ENCODE measurements at regions not wholly inside any gene's neighbourhood (a gene's known extent, or its start where the extent isn't known, plus 50 kb on each side); places are given as distances from the start of the nearest gene placed in this dataset.

DNA sequence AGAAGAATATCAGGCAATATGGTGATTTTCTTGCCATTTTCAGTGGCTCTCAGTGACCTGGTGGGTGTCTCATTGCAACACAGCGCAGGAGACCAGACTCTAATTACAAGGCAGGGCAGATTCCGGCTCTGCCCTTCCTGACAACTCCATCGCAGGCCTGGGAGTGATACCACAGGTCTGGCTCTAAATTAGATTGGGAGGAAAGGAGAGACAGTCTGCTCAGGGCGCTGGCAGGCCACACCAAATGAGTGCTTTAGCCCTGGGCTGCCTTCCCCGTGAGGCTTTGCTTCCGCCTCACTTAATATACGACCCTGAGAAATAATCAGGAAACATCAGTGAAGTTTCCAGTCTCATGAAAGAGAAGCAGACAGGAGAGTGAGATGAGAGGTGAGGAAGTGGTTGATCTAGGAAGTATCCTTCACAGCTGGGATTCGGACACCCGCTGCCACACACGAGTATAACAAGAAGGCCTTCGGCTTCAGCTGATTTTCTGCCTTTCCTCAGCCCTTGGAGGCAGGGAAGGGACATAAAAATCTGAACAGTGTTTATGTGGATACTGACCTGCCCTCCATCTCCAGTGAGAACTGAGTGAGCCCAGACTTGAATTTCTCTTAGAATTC is 73.7 kb upstream of the PROK2 start:
- Histone ChIP-seq H3K4me1 (ENCODE audit: low read length) (no peaks in the 10 kb centered on the region), H3K36me3 (replicated peaks; ENCODE audit: insufficient read depth, low read length) (no peaks in the 10 kb centered on the region), H3K79me2 (ENCODE audit: low read length) (no peaks in the 10 kb centered on the region), H4K20me1 (ENCODE audit: insufficient read depth, low read length) (no peaks in the 10 kb centered on the region), H2AFZ (ENCODE audit: low read length) (no peak overlapping the region), H3K9me3 (replicated peaks; ENCODE audit: insufficient read depth, low read length) (no peaks in the 10 kb centered on the region), H3K27ac (ENCODE audit: low read length) (no peak overlapping the region), H3K27me3 (replicated peaks; ENCODE audit: insufficient read depth, low read length) (no peaks in the 10 kb centered on the region), H3F3A (ENCODE audit: insufficient read depth, low read length) (0 out of 2 replicates have a peak, but pooled peaks cover 4% of the 10 kb centered on the region), H3K9me2 (replicated peaks; ENCODE audit: insufficient read depth, low read length) (no peaks in the 10 kb centered on the region), H3K4me2 (ENCODE audit: low read depth, low read length) (no peak overlapping the region), H3K4me3 (ENCODE audit: low read length) (no peak overlapping the region), H3K9ac (ENCODE audit: low read length) (no peak overlapping the region)
- no peak for DNase-seq
- TF ChIP-seq EZH2 (optimal IDR thresholded peaks at IDR 0.05; ENCODE audit: low read depth, low read length) (no peak), CTCF (IDR thresholded peaks at IDR 0.05; ENCODE audit: low read length) (no peak), EZH2phosphoT487 (IDR thresholded peaks at IDR 0.05; ENCODE audit: low read length) (no peak)

- no peaks in the 10 kb centered on the region for H3K27me3 ChIP-seq (replicated peaks; ENCODE audit: insufficient read depth, low read length)
- 0 out of 2 replicates have a peak, but pooled peaks cover 4% of the 10 kb centered on the region for H3F3A ChIP-seq (ENCODE audit: insufficient read depth, low read length)
- H3K9ac ChIP-seq (ENCODE audit: low read length): no peak overlapping the region
- H3K4me2 ChIP-seq (ENCODE audit: low read depth, low read length): no peak overlapping the region
- no peak overlapping the region for H3K27ac ChIP-seq (ENCODE audit: low read length)
- no peaks in the 10 kb centered on the region for H3K79me2 ChIP-seq (ENCODE audit: low read length)
- no peak overlapping the region for H2AFZ ChIP-seq (ENCODE audit: low read length)
- no peak for DNase-seq
- H3K4me1 ChIP-seq (ENCODE audit: low read length): no peaks in the 10 kb centered on the region
- no peak for TF ChIP-seq EZH2 (optimal IDR thresholded peaks at IDR 0.05; ENCODE audit: low read depth, low read length)
- TF ChIP-seq EZH2phosphoT487 (IDR thresholded peaks at IDR 0.05; ENCODE audit: low read length): no peak
- H4K20me1 ChIP-seq (ENCODE audit: insufficient read depth, low read length): no peaks in the 10 kb centered on the region
- H3K36me3 ChIP-seq (replicated peaks; ENCODE audit: insufficient read depth, low read length): no peaks in the 10 kb centered on the region
- no peaks in the 10 kb centered on the region for H3K9me2 ChIP-seq (replicated peaks; ENCODE audit: insufficient read depth, low read length)
- no peak overlapping the region for H3K4me3 ChIP-seq (ENCODE audit: low read length)
- H3K9me3 ChIP-seq (replicated peaks; ENCODE audit: insufficient read depth, low read length): no peaks in the 10 kb centered on the region
Observed at GRCh38 chr3:71857956-71858355, 73.0 kb upstream of the PROK2 start.

DNA sequence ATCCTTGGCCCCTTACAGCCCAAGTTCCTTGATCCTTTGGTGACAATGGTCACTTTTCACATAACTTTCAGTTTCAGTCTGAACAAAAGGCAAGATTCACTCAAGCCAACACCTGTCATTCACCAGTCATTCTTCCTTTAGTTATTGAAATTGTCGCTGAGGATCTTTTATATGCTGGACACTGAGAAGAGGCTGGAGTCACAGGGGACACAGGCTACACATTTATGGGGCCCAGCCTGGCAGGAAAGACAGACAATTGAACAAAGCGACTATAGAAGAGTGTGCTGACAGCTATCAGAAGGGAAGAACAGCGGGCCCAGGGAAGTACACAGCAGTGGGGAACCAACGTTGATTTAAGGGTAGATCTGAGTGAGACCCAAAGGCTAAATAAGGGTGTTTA is 69.8 kb upstream of the PROK2 start:
- no peaks in the 10 kb centered on the region for H3K4me1 ChIP-seq (ENCODE audit: low read length)
- H3K9me2 ChIP-seq (replicated peaks; ENCODE audit: insufficient read depth, low read length): no peaks in the 10 kb centered on the region
- 0 out of 2 replicates have a peak, but pooled peaks cover 4% of the 10 kb centered on the region for H3F3A ChIP-seq (ENCODE audit: insufficient read depth, low read length)
- no peak overlapping the region for H3K4me3 ChIP-seq (ENCODE audit: low read length)
- TF ChIP-seq EZH2phosphoT487 (IDR thresholded peaks at IDR 0.05; ENCODE audit: low read length): no peak
- no peak for TF ChIP-seq CTCF (IDR thresholded peaks at IDR 0.05; ENCODE audit: low read length)
- TF ChIP-seq EZH2 (optimal IDR thresholded peaks at IDR 0.05; ENCODE audit: low read depth, low read length): no peak
- no peak overlapping the region for H3K9ac ChIP-seq (ENCODE audit: low read length)
- no peak overlapping the region for H3K4me2 ChIP-seq (ENCODE audit: low read depth, low read length)
- no peaks in the 10 kb centered on the region for H3K27me3 ChIP-seq (replicated peaks; ENCODE audit: insufficient read depth, low read length)
- H3K27ac ChIP-seq (ENCODE audit: low read length): no peak overlapping the region
- H3K9me3 ChIP-seq (replicated peaks; ENCODE audit: insufficient read depth, low read length): no peaks in the 10 kb centered on the region
- no peaks in the 10 kb centered on the region for H4K20me1 ChIP-seq (ENCODE audit: insufficient read depth, low read length)
- H2AFZ ChIP-seq (ENCODE audit: low read length): no peak overlapping the region
- H3K36me3 ChIP-seq (replicated peaks; ENCODE audit: insufficient read depth, low read length): no peaks in the 10 kb centered on the region
- DNase-seq: no peak
- no peaks in the 10 kb centered on the region for H3K79me2 ChIP-seq (ENCODE audit: low read length)

DNA sequence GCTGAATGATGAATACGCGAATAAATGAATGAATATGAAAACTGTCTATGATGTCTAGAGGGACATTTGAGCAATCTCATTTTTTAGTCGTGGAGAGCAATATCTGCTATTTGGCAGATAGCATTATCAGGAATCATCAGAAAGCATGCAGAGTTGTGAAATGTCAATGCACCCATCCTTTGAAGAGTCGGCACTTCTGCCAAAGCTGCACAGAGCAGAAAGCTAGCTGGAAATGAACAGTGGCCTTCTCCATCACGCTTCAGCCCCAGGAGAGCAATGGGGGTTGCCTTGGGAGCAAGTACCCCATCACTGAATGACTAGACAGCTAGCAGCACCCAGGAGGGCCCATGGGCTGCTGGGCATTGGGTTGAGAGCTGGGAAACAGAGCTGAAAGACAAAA is 69.1 kb upstream of the PROK2 start:
- Histone ChIP-seq H2AFZ (ENCODE audit: low read length) (no peak overlapping the region), H3K4me3 (ENCODE audit: low read length) (no peak overlapping the region), H3K9ac (ENCODE audit: low read length) (no peak overlapping the region), H4K20me1 (ENCODE audit: insufficient read depth, low read length) (no peaks in the 10 kb centered on the region), H3K4me2 (ENCODE audit: low read depth, low read length) (no peak overlapping the region), H3K9me3 (replicated peaks; ENCODE audit: insufficient read depth, low read length) (no peaks in the 10 kb centered on the region), H3K27ac (ENCODE audit: low read length) (no peak overlapping the region), H3K4me1 (ENCODE audit: low read length) (no peaks in the 10 kb centered on the region), H3F3A (ENCODE audit: insufficient read depth, low read length) (0 out of 2 replicates have a peak, but pooled peaks cover 4% of the 10 kb centered on the region), H3K9me2 (replicated peaks; ENCODE audit: insufficient read depth, low read length) (no peaks in the 10 kb centered on the region), H3K27me3 (replicated peaks; ENCODE audit: insufficient read depth, low read length) (no peaks in the 10 kb centered on the region), H3K79me2 (ENCODE audit: low read length) (no peaks in the 10 kb centered on the region), H3K36me3 (replicated peaks; ENCODE audit: insufficient read depth, low read length) (no peaks in the 10 kb centered on the region)
- no peak for DNase-seq
- TF ChIP-seq CTCF (IDR thresholded peaks at IDR 0.05; ENCODE audit: low read length) (no peak), EZH2 (optimal IDR thresholded peaks at IDR 0.05; ENCODE audit: low read depth, low read length) (no peak), EZH2phosphoT487 (IDR thresholded peaks at IDR 0.05; ENCODE audit: low read length) (no peak)
